Sigmoid colon (tissue), 6 donors: ENCODE measurements at regions not wholly inside any gene's neighbourhood (a gene's known extent, or its start where the extent isn't known, plus 50 kb on each side); places are given as distances from the start of the nearest gene placed in this dataset.

Experiments used
- DNase-seq: peaks from one replicate; pipeline ENCODE4 v3.0.0-alpha.2; 2019
- H3K27ac ChIP-seq, 4 donors: fragments of 200-600 bp; sonication (generic); one replicate each; pipeline ENCODE4 v1.5.1; 2016 to 2019; ENCODE audit warnings: mild to moderate bottlenecking in 1 of 4
- H3K27me3 ChIP-seq, 3 donors: fragments of 200-600 bp; sonication (generic); one replicate each; pipeline ENCODE4 v1.5.1; 2019; ENCODE audit warnings: mild to moderate bottlenecking in 1 of 3
- H3K36me3 ChIP-seq, 4 donors: fragments of 200-600 bp; sonication (generic); one replicate each; pipeline ENCODE4 v1.5.1; 2016 to 2019
- H3K4me1 ChIP-seq, 4 donors: fragments of 200-600 bp; sonication (generic); one replicate each; pipeline ENCODE4 v1.5.1; 2017 to 2019
- H3K4me3 ChIP-seq, 4 donors: fragments of 200-600 bp; sonication (generic); one replicate each; pipeline ENCODE4 v1.5.1; 2017 to 2019; ENCODE audit warnings: mild to moderate bottlenecking in 2 of 4, moderate library complexity in 1 of 4
- H3K9me3 ChIP-seq, 4 donors: fragments of 200-600 bp in 3 of 4; sonication (generic) in 3 of 4; one replicate each; pipeline versions ENCODE4 v1.5.1 to v1.6.1; 2013 to 2019
- CTCF ChIP-seq, 4 experiments: fragments of 450-650 bp in 3 of 4; fragments of 200-600 bp in 1 of 4; IDR thresholded peaks; one replicate each; pipeline ENCODE4 v1.5.1; 2016 to 2019; ENCODE audit warnings: antibody characterized with exemption in 4 of 4, mild to moderate bottlenecking in 3 of 4, moderate library complexity in 2 of 4
- EP300 ChIP-seq, 4 donors: sonication (generic); formaldehyde crosslinking; IDR thresholded peaks; one replicate each; pipeline ENCODE4 v1.6.1; 2017; ENCODE audit warnings: antibody characterized with exemption in 4 of 4
- POLR2A ChIP-seq, 2 donors: fragments of 450-650 bp; IDR thresholded peaks; one replicate each; pipeline ENCODE4 v1.6.1; 2016; ENCODE audit warnings: antibody characterized with exemption in 2 of 2, mild to moderate bottlenecking in 2 of 2, moderate library complexity in 2 of 2
- POLR2AphosphoS5 ChIP-seq, 4 donors: sonication (generic); formaldehyde crosslinking; IDR thresholded peaks; one replicate each; pipeline ENCODE4 v1.6.1; 2017; ENCODE audit warnings: antibody characterized with exemption in 4 of 4
- WGBS, 2 donors: extraction: QIAGEN DNeasy Blood & Tissue Kit; methylation state at CpG; one replicate each; pipeline ENCODE4 v1.1.7; 2013; 5-methylcytosine and 5-hydroxymethylcytosine counted together
- intact Hi-C: fragments of 100-400 bp; cut with DNase I; formaldehyde crosslinking; loops from one replicate; pipeline ENCODE4 v1.15.1; 2023
- donor health status: healthy with polysubstance abuse.
- donor health status: healthy.

- no peaks in the 10 kb centered on the region for H3K9me3 ChIP-seq
- H3K27me3 ChIP-seq = no peaks in the 10 kb centered on the region
- no peak for DNase-seq
- 39 to 70% methylated on average over 2 of the region's 2 CpGs for WGBS, 2 donors
- TF ChIP-seq EP300 (IDR thresholded peaks at IDR 0.05) (no peak), POLR2A (IDR thresholded peaks at IDR 0.05) (no peak), CTCF (IDR thresholded peaks at IDR 0.05) (no peak), POLR2AphosphoS5 (IDR thresholded peaks at IDR 0.05) (no peak)
- H3K4me1 ChIP-seq = no peaks in the 10 kb centered on the region
- H3K4me3 ChIP-seq = no peak overlapping the region
- no peak overlapping the region for H3K27ac ChIP-seq
- intact Hi-C loops = no loop called here
- H3K36me3 ChIP-seq = no peaks in the 10 kb centered on the region
Measured at GRCh38 chr3:132904-133303, 63.7 kb upstream of the CHL1 start.

- DNase-seq = no peak
- H3K27ac ChIP-seq = no peak overlapping the region
- WGBS, 2 donors = 75 to 80% methylated on average over 5 of the region's 5 CpGs
- intact Hi-C loops = no loop called here
- TF ChIP-seq EP300 (IDR thresholded peaks at IDR 0.05) (no peak), CTCF (IDR thresholded peaks at IDR 0.05) (no peak), POLR2A (IDR thresholded peaks at IDR 0.05) (no peak), POLR2AphosphoS5 (IDR thresholded peaks at IDR 0.05) (no peak)
- H3K27me3 ChIP-seq = no peaks in the 10 kb centered on the region
- H3K36me3 ChIP-seq = no peaks in the 10 kb centered on the region
- no peak overlapping the region for H3K4me3 ChIP-seq
- H3K9me3 ChIP-seq = no peaks in the 10 kb centered on the region
- H3K4me1 ChIP-seq = peaks cover 0 to 13% (median 9%) of the 10 kb centered on the region in 4 donors
Measured at GRCh38 chr3:140748-141330, 55.7 kb upstream of the CHL1 start.
